Loucy (cell line): ENCODE measurements at regions not wholly inside any gene's neighbourhood (a gene's known extent, or its start where the extent isn't known, plus 50 kb on each side); places are given as distances from the start of the nearest gene placed in this dataset.

ENCODE experiments used
- EZH2phosphoT487 ChIP-seq: fragments of 200-600 bp; IDR thresholded peaks from 2 replicates; pipeline ENCODE4 v1.6.1; 2018; ENCODE audit warnings: antibody characterized with exemption, mild to moderate bottlenecking, moderate library complexity, borderline replicate concordance
- TF ChIP-seq, protein P1 (sequence below): fragments of 200-600 bp; sonication (generic); conservative IDR thresholded peaks from 2 replicates; pipeline ENCODE4 v1.5.1; 2014; ENCODE audit warnings: mild to moderate bottlenecking, antibody characterized with exemption, low read length

DNA sequence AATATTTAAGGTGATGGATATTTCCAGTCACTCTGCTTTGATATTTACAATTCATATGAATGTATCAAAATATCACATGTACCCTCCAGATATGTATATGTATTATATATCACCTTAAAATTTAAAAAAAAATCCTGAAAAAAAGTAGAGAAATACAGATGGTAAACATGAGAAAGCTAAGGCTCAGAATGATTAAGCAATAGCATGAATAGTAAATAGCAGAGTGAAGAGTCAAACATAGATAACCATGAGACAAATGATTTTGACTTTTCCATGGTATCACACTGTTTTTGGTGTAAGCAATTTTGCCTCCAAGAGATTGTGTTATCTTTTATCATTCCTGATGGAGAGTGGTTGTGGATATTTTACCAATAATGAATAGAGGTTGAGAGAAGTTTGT lies 868.8 kb downstream of the CDH11 start:
- TF ChIP-seq, protein P1, sequence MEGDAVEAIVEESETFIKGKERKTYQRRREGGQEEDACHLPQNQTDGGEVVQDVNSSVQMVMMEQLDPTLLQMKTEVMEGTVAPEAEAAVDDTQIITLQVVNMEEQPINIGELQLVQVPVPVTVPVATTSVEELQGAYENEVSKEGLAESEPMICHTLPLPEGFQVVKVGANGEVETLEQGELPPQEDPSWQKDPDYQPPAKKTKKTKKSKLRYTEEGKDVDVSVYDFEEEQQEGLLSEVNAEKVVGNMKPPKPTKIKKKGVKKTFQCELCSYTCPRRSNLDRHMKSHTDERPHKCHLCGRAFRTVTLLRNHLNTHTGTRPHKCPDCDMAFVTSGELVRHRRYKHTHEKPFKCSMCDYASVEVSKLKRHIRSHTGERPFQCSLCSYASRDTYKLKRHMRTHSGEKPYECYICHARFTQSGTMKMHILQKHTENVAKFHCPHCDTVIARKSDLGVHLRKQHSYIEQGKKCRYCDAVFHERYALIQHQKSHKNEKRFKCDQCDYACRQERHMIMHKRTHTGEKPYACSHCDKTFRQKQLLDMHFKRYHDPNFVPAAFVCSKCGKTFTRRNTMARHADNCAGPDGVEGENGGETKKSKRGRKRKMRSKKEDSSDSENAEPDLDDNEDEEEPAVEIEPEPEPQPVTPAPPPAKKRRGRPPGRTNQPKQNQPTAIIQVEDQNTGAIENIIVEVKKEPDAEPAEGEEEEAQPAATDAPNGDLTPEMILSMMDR: no peak
- TF ChIP-seq EZH2phosphoT487: no peak
